DMS53 (cell line): ENCODE measurements at regions not wholly inside any gene's neighbourhood (a gene's known extent, or its start where the extent isn't known, plus 50 kb on each side); places are given as distances from the start of the nearest gene placed in this dataset.
"Not testable (repeated sequence)": the region's sequence is repeated elsewhere in the genome, so short reads cannot be mapped to it uniquely, and the experiment has no call there.

Source experiments
- DNase-seq: peaks from one replicate; lab custom pipeline; 2025; lab: John Stamatoyannopoulos, UW

DNA sequence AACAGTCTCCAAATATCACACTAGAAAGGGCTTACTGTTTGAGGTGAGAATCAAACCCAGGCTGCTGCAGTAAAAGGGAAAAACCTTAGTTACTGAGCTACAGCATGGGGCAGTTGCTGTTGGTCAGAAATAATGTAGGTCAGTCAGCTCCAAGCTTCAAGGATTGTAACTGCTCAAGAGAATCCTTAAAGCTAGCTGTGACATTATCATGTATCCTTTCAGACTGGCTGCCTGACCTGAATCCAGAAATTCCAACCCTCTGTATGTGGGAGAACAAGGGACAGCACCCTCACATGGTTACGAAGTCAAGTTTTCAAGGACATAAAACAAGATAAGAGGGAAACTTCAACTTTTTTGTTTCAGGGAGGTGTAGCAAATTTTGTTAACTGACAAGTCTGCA, 365.9 kb upstream of the NPAP1 start:
- DNase-seq = not testable (repeated sequence)

DNA sequence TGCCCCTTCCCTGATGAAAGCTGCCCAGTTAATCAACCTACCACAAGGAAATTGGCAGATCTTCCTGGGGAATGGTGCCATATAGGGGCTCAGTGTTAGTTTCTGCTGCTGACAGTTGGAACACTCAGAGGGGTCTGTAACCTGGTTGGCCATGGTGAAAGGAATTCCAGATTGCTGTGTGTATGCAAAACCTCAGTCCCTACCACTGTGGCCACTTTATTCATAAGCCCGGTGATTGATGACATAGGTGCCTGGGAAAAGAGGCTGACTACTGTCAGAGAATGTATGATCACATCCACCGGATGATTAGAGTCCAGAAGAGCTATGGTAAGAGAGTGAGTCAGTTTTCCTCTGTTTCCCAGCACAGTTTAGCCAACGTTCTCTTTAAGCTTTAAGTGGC, 363.9 kb upstream of the NPAP1 start:
- DNase-seq = not testable (repeated sequence)

DNA sequence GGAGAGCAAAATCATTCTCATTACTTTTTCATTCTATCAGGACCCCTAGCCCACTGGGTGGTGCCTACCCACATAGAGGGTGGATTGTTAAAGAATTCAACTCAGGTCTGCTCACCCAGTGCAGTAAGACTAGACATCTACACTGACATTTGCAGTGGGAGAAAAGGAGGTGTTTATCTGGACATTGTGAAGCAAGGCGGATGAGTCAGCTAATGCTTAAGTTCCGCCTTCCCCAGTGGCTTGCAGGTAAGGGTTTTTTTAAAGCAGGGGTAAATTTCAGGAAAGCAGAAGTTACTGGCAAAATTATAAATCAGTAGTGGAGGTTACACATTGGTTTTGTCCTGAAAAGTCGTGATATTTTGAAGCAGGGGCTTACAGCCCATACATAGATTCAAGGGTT, 359.2 kb upstream of the NPAP1 start:
- DNase-seq = not testable (repeated sequence)

DNA sequence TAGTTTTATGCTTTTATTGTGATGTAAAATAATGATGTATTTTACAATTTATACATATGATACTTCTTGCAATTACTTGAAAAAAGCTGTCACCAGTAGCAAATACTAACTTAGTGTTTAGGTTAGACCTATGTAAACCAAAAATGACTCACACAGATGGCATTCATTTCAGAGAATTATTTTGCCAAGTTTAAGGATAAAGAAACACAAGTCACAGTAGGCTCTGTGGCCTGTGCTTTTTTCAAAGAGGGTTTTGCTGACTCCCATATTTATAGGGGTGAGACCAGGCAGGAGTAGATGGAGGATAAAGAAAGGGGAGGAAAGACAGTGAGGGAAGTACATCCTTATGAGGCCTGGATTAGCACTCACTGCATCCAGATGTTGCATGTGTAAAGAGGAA, 356.6 kb upstream of the NPAP1 start:
- DNase-seq = no peak

DNA sequence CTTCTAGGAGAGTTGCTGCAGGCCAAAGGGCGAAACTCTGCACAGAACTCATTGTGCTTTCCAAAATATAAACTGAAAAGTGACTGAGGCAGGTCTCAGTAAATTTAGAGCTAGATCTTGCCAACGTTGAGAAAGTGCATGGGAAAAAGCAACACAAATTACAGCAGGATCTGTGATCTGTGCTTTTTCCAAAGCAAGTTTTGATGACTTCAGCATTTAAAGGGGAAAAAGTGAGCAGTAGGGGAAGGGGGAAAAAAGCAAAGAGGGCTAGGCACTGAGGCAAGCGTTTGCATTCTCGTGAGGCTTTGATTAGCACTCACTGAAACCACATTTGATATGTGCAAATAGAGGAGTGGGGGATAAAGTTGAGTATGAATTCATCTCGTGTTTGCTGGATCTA, 351.5 kb upstream of the NPAP1 start:
- not testable (repeated sequence) for DNase-seq

DNA sequence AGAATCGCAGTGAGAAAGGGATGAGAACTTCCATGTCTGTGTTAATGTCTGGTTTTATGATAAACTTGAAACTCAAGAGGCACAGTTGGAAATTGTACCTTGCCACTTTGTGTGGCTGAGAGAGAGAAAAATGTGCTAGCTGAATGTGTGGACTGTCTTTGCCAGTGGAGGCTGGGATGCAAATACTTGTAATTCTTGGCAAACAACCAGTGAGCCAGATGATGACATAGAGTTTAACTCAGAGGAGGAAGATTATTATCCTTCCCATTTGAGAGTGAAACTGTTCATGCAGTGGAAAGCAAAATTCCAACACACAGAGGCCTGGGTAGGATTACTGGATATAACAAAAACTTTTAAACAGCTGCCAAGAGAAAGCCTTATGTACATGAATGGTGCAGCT, 349.1 kb upstream of the NPAP1 start:
- DNase-seq = not testable (repeated sequence)

DNA sequence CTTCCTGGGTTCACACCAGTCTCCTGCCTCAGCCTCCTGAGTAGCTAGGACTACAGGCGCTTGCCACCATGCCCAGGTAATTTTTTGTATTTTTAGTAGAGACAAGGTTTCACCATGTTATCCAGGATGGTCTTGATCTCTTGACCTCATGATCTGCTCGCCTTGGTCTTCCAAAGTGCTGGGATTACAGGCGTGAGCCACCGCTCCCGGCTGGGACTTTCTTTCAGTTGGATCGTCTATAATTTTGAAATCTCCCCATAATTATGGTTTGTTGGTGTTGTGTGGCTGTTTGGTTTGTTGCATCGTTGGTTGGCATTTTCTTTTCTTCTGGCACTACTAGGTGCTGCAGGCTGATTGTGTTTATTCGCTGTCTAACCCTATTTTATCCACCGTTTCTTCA, 343.6 kb upstream of the NPAP1 start:
- DNase-seq = not testable (repeated sequence)

DNA sequence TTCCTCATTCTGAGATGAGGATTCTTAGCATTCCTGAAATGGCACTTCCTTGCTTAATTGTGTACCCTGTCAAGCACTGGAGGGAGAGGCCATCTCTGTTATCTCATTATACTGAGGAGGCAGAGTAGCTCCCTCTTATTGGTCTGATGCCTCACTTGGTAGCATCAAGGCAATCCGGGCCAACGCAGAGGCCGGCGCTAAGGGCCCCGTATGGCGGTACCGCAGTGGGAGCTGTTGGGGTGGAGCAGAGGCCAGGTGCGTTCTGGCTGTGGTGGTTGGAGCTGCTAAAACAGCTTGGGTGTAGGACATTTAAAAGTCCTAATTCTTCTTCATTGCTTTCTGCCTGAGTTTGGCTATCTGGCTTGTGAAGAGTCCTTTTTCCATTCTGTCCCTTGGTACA, 333.7 kb upstream of the NPAP1 start:
- not testable (repeated sequence) for DNase-seq

DNA sequence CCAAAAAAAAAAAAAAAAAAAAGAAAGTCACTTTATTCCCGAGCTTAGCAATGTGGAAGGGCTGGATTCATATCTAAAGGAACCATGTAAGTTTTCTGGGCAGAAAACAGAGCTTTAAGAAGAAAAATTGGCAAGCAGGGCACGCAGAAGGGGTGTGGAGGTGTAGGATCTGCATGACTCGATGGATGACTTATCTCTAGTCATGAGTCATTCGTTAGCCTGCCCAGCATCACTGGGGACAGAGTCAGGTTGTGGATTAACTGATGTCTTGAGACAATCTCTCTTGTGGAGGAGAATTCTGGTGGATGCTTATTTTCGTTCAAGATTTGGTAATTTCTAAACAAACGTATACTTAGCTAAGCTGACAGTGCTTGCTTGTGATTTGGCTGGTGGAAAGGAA, 322.8 kb upstream of the NPAP1 start:
- not testable (repeated sequence) for DNase-seq

DNA sequence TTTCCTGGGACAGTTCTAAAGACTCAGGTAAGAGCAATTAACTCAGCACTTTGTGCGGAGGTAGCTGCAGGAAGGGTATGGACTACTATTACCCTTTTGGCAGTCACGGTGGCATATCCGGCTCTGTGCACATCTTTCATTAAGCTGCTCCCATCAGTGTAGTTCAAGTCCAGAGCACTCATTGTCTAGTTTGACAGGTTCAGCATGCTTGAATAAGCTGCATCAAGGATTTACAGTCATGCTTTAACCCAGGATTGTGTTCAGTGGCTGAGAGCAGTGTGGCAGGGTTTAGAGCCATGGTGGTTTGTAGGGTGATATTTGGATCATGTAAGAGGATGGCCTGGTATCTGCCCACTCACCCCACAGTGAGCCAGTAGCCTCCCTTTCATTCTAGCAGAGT, 294.5 kb upstream of the NPAP1 start:
- DNase-seq = not testable (repeated sequence)

DNA sequence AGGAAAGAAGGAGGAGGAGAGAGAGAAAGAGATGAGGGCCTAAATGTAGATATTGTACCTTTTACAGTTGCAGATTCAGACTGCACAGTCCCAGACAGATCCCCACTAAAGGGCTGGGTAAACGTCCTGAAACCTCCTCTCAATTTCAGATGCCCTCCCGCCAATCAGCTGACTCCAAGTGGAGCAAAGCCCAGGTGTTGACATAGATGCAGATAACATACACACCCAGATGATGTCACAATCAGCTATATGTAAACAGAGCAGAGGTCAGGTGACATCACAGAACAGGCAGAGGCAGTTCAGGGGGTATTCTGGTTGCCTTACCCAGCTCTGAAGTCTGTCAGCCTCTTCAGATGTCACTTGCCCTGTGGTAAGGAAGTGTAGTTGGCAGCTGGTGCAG, 290.3 kb upstream of the NPAP1 start:
- not testable (repeated sequence) for DNase-seq

DNA sequence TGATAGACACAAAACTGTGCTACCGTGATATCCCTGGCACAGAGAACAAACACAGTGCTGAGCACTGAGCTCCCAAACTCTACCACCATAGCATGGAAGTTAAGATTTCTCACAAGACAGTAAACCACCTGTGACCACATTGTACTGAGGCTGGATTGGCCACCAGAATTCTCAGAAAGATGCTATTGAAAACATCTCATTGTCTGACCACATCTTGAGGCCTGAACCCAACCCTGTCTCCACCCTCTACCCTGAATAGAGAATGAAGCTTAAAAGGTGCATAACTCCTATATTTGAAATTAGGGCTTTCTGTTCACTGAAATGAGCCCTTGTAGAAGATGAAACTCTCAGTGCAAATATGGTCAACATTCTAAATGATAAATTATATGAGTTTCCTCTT, 281.3 kb upstream of the NPAP1 start:
- no peak for DNase-seq

DNA sequence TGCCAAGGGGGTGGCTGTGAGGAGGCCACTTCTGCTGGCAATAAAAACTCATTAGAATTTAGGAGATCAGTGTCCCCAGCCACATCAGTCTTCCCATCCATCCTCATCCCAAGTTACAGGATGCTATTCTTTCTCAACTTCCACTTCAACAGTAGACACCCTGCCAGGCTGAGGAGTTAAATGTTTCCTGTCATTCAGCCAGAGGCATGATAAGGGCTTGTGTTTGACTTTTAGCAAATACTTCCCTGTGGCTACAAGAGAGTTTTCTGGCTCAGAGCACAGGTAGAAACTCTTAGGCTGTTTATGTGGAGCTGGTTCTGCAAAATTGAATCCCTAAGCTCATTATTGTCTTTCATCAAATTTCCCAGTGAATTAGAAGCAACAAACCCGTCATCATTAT, 262.9 kb upstream of the NPAP1 start:
- not testable (repeated sequence) for DNase-seq

DNA sequence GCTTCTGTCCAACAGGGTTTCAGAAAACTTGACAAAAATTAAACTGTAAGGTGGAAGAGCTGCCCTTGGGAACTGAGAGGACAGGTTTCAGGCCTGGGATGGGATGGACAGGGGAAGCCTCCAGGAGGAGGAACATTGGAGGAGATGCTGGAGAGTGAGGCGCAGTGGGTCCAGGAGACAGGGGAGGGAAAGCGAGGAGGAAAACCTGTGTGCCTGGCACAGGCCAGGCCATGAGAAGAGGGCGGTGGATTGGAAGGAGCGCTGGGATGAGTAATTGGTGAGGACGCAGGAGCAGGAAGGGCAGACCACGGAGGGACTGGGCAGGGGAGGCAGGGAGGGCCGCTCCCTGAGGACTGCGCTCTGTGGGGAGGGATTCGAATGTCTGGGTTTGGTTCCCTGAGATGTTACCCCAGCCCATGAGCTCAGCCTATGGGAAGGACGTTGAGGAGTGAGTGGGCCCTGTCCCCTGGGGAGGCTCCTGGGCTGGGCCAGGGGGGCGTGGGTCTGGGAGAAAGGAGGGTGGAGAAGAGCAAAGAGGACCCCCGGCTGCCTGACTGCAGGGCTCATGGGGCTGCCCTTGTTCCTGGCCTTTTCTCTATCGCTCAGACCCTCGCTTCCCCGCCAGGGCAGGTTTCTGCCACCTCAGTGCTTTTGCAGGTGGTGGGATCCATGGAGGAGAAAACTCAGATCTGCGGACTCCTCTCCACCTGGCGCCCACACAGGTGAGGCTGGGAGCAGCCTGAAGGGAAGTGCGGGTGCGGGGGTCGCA, 249.1 kb upstream of the NPAP1 start:
- not testable (repeated sequence) for DNase-seq

DNA sequence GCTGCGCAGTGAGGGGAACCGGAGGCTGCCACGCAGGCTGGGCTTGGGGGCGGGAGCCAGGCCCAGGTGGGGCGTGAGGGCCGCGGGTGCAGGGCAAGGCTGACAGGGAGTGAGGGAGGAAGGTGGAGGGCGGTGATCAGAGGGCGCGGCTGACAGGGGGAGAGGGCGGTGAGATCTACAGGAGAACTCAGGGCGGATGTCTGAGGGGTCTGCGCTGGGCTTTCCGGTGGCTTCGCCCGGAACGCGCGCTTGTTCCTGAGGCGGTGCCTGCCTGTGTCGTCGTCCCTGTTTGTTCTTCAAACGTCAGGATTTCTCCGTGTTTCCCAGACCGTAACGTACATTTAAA, 248.5 kb upstream of the NPAP1 start:
- not testable (repeated sequence) for DNase-seq

DNA sequence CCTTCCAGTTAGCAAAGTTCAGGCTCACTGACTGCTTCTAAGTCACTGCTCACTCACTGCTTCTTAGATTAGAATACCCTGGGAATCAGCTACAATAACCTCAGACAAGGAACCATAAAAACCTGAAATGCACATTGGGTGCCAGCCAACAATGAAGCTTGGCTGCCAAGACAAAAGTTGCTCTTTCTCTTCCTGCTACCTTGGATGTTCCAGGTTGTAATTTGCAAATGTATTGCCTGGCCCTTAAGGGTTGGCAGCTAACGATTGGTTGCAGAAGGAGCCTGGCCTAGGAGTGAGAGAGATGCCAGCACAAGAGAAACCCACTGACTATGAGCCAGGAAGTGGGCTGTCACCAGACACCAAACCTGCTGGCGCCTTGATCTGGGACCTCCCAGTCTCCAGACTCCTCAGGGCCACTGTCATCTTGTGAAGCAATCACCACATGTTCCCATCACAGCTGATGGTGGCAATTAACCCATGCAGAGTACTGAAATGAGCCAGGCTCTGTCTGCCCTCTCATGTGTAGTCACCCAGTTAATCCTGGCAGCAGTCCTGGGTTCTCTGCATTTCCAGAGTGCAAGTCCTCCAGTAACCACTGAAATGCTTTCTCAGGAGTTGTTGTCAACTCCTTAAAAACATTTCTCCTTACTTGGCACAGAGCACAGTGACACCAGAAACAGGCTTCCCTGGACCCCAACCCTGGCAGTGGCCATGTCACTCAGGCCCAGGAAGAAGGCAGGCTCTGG, 240.3 kb upstream of the NPAP1 start:
- not testable (repeated sequence) for DNase-seq

DNA sequence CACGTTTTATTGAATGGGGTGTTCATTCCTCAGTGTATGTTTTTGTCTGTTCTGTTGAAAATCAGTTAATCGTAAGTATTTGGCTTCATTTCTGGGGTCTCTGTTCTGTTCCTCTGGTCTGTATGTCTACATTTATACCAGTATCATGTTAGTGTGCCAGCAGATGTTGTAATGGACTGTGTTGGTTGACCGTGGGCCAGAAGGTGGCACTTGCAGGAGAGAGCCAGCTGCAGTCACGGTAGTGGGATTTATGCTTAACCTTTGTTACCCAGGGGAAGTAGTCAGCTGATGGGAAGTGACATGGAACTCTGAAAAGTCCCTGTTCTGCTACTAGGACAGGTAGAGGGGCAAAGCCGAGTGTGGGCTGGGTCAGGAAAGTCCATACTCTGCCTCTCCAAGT, 238.3 kb upstream of the NPAP1 start:
- not testable (repeated sequence) for DNase-seq

DNA sequence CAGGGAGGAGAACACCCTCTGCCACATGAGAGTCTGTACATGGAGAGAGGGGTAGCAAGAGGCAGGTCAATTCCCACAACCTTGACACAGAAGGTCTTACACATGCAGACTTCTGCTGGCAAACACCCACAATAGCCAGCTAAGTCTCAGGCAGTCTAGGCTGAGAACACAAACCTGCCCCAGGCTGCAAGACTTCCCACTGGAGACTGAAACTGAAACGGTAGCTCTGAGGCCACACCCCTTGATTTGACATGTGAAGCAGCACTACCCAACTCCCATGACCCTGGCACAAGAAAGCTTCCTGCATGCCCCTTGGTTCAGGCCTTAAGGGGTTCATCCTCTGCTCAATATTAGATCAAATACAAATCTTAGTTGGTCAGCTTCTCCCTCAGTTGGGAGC, 237.8 kb upstream of the NPAP1 start:
- not testable (repeated sequence) for DNase-seq

DNA sequence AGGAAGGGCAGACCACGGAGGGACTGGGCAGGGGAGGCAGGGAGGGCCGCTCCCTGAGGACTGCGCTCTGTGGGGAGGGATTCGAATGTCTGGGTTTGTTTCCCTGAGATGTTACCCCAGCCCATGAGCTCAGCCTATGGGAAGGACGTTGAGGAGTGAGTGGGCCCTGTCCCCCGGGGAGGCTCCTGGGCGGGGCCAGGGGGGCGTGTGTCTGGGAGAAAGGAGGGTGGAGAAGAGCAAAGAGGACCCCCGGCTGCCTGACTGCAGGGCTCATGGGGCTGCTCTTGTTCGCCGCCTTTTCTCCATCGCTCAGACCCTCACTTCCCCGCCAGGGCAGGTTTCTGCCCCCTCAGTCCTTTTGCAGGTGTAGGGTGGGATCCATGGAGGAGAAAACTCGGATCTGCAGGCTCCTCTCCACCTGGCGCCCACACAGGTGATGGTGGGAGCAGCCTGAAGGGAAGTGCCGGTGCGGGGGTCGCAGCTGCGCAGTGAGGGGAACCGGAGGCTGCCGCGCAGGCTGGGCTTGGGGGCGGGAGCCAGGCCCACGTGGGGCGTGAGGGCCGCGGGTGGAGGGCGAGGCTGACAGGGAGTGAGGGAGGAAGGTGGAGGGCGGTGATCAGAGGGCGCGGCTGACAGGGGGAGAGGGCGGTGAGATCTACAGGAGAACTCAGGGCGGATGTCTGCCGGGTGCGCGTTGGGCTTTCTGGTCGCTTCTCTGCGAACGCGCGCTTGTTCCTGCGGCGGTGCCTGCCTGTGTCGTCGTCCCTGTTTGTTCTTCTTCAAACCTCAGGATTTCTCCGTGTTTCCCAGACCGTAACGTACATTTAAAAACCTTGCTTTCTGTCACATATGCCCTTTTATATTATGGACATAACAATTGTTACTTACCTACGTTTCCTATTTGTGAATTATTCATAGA, 198.2 kb upstream of the NPAP1 start:
- not testable (repeated sequence) for DNase-seq

DNA sequence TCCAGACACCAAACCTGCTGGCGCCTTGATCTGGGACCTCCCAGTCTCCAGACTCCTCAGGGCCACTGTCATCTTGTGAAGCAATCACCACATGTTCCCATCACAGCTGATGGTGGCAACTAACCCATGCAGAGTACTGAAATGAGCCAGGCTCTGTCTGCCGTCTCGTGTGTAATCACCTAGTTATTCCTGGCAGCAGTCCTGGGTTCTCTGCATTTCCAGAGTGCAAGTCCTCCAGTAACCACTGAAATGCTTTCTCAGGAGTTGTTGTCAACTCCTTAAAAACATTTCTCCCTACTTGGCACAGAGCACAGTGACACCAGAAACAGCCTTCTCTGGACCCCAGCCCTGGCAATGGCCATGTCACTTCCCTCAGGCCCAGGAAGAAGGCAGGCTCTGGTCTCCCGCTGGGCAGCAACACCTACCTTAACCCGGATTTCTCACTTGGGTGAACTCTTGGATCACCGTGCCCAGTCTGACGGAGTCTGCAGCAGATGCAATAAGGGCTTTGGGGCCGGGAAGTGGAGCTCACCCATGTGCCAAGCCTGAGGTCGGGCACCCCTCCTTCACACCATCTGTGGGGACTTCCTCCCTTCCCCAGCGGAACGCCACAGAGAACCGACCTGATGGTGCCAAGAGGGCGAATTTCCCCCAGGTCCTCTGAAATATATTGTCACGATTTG, 189.5 kb upstream of the NPAP1 start:
- DNase-seq = not testable (repeated sequence)

DNA sequence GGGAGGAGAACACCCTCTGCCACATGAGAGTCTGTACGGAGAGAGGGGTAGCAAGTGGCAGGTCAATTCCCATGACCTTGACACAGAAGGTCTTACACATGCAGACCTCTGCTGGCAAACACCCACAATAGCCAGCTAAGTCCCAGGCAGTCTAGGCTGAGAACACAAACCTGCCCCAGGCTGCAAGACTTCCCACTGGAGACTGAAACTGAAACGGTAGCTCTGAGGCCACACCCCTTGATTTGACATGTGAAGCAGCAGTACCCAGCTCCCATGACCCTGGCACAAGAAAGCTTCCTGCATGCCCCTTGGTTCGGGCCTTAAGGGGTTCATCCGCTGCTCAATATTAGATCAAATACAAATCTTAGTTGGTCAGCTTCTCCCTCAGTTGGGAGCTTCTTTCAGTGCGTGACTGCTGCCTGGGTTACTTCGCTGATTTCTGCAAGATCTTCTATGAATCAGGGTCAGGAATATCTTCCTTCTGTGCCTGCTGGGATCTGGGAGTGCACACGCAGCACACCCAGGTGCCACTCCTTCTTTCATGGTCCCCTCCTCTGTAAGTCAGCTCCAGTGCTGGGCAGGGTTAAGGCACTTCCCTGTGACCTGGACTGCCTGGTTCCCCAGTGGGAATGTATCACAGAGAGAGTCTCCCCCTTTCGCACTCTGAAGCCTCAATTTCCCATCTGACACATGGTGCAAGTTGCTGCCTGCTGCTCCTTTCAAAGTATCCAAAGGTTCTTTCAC, 187.2 kb upstream of the NPAP1 start:
- not testable (repeated sequence) for DNase-seq
